DMS153 treated with DMSO at 0.1 percent for 48 hours (cell line): ENCODE measurements at regions not wholly inside any gene's neighbourhood (a gene's known extent, or its start where the extent isn't known, plus 50 kb on each side); places are given as distances from the start of the nearest gene placed in this dataset.
"Not testable (repeated sequence)": the region's sequence is repeated elsewhere in the genome, so short reads cannot be mapped to it uniquely, and the experiment has no call there.

Source experiments
- DNase-seq: peaks from one replicate; lab custom pipeline; 2025; ENCODE audit not compliant: unreplicated experiment; lab: John Stamatoyannopoulos, UW

DNA sequence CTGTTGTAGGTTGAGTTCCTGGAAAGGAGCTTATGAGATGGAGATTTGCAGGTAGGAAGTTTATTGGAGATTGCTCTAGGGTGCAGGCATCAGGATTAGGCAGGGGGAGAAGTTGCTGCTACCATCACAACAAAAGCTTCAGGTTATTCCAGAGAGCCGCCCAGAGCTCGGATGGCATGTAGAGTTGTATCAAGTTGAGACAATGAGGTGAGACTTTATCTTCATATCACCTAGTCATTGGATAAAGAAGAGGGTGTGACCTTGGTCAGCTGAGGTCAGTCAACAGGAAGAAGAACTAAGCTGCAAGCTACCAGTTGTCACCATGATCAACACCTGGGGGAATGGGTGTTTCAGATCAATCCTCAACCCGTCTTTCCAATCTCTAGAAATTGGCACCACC lies 342.0 kb downstream of the RFC3 start:
- DNase-seq = no peak

DNA sequence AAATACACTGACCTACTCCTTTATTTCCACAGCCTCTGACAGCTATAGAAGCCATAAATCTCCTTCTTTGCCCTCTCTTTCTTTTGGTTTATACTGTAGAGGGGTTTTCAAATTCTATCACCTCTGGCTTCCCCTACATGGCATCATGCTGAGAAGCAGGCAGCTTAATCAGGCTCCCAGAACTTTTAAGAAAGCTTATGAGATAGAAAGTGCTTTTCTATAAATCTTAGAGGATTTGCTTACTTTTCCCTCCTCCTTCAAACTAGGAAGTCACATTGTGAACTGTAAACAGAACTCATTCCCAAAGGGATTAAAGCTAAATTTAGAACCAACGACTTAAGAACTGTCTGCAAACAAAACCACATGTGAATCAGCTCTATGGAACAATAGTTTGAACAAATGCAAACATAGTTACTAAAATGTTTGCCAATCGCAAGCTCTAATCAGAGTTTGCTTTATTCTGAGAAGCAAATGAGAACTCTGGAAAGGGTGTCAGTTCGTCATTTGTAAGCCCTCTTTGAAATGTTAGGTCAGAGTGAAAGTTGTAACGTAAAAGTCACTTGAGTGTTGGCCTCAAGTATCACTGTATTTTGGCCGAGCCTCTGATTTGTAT lies 344.1 kb downstream of the RFC3 start:
- peak; percentile 56 for DNase-seq

DNA sequence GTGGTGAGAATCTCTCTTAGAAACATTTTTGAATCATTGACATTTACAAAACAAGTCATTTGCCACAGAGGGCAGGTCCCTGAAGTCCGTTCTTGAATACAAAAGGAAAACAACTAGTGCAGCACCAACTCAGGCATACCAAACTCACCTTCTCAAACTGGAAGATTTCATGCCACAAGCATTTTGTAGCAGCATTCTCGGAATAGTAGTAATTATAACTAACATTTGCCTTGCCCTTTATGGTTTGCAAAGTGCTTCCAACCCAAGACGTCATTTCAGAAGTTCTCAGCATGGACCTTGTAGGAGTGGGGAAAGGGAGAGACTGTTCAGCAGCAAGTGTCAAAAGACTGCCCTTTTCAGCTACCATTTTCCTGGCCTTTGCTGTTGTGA lies 344.6 kb downstream of the RFC3 start:
- no peak for DNase-seq

DNA sequence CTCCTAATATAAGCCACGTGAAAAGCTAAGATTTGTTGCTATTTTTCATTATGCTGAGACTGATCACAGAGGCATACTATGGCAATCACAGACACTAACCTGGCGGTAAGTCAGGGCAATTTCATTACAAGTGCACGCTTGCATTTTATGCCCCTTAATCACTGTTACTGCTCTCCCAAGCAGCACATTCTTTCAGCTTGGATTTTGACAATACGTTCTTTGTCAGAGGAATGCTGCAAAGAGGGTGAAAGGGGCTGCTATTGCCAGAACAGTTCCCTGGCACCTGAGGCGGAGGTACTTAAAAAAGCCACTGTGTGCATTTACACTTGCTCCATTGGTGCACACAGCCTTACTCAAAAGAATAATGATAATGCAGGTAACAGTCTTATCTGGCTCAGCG lies 346.6 kb downstream of the RFC3 start:
- DNase-seq = no peak

DNA sequence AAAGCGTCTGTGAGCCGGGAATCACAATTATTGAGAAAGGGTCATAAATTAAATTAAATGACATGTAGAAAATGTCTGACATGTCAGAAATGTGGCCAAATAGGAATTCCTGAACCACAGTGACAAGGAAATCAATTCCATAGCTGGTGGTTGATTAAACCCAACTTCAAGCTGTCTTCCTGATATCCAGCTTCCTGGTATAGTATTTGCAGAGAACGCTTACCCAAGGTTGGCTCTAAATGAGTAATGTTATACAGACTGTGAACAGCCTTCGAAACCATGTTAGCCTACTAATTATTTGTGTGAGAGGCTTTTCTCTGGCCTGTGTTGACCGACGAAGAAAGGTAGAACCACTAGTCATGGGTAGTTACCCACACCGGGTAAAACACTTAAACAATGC lies 347.2 kb downstream of the RFC3 start:
- DNase-seq = no peak

DNA sequence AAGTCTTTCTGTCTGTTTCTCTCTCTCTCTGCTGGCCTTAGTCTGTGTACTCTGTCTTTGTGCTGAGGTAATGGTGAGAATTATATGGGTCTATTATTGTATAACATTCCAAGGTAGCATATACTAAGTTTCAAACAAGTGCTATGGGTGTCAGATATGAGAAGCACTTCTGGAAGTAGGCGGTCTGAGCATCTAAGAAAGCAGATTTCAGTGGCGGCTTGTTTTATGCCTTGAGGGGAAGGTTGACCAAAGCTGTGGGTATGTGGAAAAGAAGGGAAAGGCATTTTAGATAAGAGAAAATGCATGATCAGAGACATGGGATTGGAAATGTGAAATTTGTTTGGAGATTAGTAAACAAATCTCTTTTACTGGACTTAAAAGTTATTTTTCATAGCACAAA lies 348.5 kb downstream of the RFC3 start:
- no peak for DNase-seq

DNA sequence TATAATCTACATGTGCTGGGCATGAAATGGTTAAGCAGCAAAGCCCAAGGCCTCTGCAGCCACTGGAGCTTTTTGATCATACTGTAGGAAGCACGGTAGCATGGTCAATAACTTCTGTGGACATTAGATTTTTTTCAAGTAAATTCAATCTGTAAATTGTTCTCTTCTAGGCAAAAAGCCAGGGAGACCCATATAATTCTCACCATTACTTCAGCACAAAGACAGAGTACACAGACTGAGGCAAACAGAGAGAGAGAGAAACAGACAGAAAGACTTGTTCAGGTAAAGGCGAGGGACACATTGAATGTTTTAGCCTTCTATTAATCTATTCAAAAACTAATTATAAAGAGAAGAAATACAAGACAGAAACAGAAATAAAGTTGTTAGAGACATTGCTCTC lies 349.4 kb downstream of the RFC3 start:
- no peak for DNase-seq

DNA sequence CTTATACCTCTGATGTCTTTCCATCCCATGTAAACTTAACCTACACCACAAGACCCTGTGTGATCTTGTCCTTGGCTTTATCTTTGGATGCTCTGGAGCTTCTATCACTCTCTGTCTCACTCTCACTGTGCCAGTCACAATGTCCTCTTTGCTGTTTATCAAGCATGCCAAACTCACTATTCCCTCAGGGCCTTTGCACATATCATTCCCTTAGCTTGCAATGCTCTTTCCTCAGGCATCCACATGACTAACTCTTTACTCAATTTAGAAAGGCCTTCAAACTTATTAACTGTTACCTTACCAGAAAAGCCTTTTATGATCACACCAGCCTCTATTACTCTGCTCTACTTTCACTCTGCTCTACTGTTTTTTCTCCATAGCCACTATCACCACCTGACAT lies 354.1 kb downstream of the RFC3 start:
- DNase-seq = no peak

DNA sequence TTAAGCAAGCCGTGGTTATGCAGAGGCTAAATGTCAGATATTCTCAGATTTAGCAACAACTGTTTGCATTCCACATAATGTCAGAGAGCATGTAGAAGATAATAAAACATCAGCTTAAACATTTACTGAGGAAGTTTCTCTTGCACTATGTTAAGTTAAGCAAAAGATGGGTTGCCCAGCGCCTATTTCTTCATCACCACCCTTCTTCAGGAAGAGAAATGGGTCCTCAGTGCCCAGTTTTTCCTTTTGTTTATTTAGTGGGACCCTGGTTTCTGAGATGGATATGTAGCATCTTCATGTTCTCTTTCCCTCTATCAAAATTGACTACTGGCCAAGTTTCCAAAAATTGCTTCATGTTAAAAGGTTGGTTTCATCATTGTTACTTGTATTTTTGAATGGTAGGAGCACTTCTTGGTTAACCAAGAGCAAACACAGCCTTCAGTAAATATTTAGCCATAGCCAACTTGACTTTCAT lies 356.8 kb downstream of the RFC3 start:
- no peak for DNase-seq

DNA sequence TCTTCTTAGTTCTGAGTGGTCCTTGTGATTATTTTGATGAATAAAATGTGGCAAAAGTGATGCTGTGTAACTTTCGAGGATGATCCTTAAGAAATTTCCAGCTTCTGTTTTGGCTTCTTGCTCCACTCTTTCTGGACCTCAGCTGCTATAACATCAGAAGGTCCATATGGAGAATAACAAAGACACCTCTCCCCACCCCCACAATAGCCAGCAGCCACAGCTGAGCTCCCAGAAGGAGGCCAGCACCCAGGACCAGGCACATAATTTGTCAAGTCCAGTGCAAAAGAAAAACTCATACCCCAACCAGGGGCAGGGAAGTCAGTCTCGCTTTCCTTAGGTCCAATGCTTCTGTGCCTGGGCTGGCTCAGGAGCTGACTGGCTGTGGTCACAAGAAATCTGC lies 357.6 kb downstream of the RFC3 start:
- DNase-seq = no peak

DNA sequence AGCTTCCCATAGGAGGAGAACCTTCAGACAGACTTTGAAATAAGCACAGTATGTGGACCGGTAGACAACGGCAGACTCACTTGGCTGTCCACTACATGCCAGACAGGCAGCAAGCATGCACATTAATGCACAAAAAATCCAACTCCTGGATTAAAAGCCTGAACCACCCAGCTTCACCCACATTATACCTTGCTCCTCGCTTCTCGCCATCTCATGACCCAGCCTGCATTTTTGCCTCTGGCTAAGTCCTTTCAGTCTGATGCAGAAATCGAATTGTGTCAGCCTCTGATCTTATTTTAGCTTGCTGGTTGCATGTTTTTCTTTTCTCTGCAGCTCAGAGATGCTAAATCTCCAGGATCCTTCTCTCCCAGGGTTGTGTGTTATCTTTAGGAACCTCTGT lies 358.7 kb downstream of the RFC3 start:
- DNase-seq = no peak

DNA sequence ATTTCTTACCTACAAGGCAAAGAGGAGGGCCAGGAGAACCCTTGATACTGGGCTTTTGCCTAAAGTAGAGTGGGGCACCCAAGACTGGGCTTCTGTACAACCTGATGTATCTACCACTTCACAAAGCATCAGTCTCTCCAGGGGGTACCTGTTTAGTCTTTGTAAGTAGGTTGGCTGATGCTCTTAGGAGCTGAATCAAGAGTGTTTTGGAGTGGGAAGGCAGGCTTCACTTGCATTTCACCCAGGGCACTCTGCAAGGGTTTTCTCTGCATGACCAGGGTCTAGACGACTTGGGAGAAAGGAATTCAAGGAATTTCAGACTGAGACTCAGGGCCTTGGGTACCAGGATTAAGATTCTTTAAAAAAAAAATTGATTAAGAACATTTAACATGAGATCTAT lies 361.5 kb downstream of the RFC3 start:
- no peak for DNase-seq

DNA sequence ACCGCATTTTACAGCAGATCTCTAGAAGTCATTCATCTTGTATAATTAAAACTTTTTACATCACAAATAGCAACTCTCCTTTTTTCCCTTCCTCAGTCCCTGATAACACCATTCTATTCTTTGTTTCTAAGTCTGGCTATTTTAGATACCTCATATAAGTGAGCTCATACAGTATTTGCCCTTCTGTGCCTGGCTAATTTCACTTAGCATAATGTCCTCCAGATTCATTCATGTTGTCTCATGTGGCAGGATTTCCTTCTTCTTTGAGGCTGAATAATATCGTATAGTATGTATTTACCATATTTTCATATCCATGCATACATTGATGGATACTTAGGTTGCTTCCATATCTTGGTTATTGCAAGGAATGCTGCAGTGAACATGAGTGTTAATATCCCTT lies 362.0 kb downstream of the RFC3 start:
- DNase-seq = no peak

DNA sequence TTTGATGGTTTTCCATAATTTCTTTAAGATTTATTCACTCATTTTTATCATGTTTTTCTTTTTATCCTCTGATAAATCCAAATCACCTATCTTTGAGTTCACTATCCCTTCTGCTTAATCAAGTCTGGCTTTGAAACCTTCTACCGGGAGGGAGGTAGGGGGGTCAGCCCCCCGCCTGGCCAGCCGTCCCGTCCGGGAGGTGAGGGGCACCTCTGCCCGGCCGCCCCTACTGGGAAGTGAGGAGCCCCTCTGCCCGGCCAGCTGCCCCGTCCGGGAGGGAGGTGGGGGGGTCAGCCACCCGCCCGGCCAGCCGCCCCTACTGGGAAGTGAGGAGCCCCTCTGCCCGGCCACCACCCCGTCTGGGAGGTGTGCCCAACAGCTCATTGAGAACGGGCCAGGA lies 363.3 kb downstream of the RFC3 start:
- DNase-seq = not testable (repeated sequence)

DNA sequence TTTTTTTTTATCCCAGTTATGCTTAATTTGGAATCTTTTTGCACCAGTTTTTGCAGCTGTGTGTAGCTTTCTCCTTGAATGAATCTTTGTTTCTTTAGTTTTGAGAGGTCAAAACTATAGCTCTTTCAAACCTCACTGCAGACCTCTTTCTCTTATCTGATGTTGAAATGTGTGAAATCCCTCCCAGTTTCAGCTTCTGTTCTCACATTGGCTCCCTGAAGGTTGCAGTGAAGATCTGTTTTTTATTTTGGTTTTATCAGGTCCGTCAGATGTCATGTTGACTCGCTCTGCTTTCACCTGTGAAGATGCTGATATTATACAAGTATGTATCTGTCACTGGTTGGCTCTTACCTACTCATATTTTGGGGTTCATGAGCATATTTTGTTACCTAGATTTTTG lies 372.0 kb downstream of the RFC3 start:
- no peak for DNase-seq

DNA sequence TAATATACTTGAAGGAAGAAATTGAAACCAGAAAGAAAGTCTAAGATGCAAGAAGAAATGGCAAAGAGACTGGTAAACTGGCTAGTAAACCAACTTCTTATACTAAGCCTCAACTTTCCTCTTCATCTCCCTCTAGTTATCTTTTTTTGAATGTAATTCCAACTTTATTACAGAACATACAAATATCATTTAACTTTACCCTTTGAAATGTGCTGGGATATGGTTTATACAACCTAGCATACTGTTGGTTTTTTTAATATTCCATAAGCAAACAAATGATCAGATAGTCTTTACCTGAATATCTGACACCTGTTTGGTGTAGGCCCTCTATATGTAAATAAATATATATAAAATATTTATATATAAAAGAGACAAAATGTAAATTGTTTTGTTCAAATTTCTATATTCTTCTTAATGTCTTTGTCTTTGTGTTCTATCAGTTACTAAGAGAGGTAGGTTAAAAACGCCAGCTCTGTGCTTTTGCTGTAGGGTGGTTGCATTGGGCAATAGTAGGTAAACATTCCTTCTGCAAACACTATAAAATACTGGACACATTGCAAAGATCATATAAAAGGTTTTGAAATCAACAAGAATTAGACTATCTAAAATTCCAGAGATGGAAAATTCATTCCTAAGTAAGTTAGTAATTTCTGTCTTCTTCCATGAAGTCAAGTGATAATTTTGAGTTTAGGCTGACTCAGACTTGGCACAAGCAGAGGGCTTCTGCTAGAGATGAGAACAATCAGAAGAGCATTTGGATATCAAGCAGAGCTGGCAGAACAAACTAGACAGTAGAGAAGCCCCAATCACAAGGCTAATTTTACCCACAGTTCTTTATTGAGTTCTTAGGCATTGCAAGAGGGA lies 383.3 kb downstream of the RFC3 start:
- DNase-seq = no peak

DNA sequence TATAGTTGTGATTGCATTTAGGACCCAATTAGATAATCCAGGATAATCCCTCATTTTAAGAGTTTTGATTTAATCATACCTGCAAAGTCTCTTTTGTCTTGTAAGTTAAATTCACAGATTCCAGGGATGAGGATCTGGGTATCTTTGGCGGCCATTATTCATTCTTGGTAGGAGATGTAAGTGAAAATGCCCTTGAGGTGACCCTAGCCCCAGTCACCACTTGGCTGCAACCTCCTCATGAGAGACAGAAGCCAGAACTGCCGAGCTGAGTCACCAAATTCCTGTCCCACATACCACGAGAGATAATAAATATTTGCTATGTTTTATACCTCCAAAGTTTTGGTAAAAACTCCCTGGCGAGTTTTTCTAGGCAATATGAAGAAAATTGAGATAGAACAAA lies 389.4 kb downstream of the RFC3 start:
- DNase-seq = no peak

DNA sequence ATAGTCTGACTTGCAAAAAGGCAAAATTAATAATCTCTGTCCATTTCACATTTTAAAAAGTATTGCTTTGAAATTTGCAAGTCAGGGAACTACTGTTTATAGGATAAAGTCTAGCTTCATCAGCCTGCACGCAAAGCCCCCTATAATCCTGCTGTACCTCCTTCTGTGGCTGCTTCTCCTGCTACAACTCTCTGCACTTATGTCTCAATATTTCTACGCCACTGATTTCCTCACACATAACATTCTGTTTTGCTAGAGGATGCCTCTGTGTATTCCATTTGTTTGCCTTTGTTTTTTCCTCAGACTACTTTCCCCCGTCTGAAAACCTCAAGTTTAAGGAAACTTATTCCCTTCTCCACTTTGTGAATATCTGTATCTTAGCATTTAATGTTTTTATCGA lies 389.9 kb downstream of the RFC3 start:
- no peak for DNase-seq

DNA sequence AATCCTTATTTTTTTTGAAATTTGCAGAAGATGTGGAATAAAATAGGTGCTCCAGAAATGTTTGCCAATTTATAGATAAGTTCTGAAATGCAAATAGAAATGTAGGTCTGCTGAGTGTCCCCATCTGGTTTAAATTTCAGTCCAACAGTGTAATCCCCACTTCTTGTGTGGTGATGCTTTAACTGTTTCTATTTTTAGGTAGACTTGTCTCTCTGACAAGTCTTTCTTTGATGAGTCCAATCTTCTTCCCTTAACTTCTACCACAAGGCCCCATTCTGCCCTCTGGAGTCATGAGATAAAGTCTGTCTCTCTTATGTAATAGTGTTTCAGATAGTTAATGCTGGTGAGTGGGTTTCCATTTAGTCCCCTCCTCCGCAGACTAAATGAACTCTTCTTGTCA lies 390.4 kb downstream of the RFC3 start:
- no peak for DNase-seq

DNA sequence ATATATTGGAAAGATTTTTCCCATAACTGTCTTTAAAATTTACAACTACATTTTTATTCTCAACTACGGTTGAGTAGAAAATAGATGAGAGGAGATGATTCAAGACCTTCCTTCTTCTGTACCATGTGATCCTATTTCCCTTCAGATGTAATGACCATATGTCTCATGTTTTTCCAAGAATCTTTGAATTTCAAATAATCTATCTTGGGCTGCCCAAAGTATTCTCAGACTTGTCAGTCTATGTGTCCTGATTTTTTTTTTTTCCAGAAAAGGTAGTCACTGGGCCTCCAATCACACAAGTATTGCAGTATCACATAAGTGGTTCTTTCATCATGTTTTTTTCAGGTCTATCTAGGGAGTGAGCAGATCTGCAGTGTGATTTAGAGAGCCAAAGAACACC lies 392.4 kb downstream of the RFC3 start:
- DNase-seq = no peak

DNA sequence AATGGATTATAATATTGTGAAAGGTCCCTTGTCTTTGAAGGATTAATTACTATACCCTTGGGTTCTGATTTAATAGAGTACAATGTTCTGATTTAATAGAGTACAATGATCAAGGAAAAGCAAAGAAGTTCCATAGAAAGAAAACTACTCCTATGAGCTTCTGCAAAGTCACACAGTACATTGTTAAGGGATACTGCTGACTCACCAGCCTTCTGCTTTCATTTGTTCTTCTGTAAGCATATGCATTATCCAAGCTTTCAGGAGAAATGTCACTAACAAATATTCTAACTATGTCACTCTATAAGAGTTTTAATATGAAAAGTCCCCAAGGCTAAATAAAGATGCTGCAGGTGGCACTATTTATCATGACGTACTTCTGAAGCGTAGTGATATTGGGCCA lies 396.7 kb downstream of the RFC3 start:
- DNase-seq = no peak

DNA sequence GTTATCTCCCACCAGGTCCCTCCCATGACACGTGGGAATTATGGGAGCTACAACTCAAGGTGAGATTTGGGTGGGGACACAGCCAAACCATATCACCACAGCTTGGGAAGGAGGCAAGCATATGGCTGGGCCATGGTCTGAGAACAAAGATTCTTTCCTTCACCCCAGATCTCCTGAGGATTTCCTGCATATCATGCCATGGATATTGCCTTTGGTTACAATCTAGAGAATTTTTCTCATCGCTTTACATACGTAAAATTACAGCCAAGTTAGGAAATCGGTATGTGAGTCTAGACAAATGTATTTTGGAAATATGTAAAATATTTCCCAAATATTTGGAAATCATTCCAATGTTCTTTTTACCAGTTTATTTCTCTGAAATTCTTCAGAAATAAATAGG lies 398.3 kb downstream of the RFC3 start:
- DNase-seq = no peak
